HFF-Myc (cell line): ENCODE measurements at regions not wholly inside any gene's neighbourhood (a gene's known extent, or its start where the extent isn't known, plus 50 kb on each side); places are given as distances from the start of the nearest gene placed in this dataset.

Source experiments
- DNase-seq: peaks from one replicate; pipeline ENCODE4 v3.0.0-alpha.2; 2011; ENCODE audit warnings: low read depth; ENCODE audit errors: extremely low read depth
- H3K4me3 ChIP-seq: replicated peaks from 2 replicates; pipeline ENCODE4 v1.5.1; 2011; ENCODE audit warnings: low read depth, mild to moderate bottlenecking, control low read depth, low read length
- TF ChIP-seq, protein P1 (sequence below): IDR thresholded peaks from 2 replicates; pipeline ENCODE4 v1.5.1; 2012; ENCODE audit warnings: mild to moderate bottlenecking, low read depth, low read length, control low read depth; ENCODE audit errors: missing control alignments

DNA sequence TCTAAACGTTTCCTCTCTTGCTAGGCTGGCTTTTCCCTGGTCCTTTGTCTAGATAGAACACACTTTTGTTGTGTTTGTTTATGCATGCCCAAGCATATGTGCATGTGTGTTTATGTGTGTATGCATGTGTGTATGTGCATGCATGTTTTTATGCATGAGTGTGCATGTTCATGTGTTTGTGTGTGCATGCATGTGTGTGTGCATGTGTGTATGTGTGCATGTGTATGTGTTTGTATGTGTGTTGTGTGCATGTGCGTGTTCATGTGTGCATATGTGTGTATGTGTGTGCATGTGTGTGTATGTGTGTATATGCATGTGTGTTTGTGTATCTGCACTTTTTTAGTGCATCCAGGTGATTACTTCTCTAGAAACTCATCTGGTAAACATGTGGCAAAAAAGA, 558.0 kb downstream of the GALR1 start:
- no peak overlapping the region for H3K4me3 ChIP-seq
- no peak for DNase-seq
- TF ChIP-seq, protein P1, sequence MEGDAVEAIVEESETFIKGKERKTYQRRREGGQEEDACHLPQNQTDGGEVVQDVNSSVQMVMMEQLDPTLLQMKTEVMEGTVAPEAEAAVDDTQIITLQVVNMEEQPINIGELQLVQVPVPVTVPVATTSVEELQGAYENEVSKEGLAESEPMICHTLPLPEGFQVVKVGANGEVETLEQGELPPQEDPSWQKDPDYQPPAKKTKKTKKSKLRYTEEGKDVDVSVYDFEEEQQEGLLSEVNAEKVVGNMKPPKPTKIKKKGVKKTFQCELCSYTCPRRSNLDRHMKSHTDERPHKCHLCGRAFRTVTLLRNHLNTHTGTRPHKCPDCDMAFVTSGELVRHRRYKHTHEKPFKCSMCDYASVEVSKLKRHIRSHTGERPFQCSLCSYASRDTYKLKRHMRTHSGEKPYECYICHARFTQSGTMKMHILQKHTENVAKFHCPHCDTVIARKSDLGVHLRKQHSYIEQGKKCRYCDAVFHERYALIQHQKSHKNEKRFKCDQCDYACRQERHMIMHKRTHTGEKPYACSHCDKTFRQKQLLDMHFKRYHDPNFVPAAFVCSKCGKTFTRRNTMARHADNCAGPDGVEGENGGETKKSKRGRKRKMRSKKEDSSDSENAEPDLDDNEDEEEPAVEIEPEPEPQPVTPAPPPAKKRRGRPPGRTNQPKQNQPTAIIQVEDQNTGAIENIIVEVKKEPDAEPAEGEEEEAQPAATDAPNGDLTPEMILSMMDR = no peak

DNA sequence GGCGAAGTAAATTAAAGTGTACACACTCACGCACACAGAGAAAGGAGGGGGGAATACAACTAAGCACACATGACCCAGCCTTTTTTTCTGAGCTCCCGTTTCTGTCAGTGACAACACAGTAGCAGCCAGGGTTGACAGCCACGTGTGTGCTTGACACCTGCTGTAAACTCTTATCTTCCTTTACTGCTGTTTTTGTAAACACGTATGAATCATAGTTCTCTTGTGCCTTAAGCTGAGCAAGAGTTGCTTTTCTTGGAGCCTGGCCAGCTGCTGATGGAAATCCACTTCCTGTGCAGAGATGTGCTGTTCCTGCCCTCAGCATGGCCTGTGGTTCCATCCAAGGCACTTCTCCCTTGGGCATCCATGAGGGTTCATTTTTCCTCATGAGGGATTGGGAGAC, 561.9 kb downstream of the GALR1 start:
- no peak overlapping the region for H3K4me3 ChIP-seq
- TF ChIP-seq, protein P1 = no peak
- no peak for DNase-seq

DNA sequence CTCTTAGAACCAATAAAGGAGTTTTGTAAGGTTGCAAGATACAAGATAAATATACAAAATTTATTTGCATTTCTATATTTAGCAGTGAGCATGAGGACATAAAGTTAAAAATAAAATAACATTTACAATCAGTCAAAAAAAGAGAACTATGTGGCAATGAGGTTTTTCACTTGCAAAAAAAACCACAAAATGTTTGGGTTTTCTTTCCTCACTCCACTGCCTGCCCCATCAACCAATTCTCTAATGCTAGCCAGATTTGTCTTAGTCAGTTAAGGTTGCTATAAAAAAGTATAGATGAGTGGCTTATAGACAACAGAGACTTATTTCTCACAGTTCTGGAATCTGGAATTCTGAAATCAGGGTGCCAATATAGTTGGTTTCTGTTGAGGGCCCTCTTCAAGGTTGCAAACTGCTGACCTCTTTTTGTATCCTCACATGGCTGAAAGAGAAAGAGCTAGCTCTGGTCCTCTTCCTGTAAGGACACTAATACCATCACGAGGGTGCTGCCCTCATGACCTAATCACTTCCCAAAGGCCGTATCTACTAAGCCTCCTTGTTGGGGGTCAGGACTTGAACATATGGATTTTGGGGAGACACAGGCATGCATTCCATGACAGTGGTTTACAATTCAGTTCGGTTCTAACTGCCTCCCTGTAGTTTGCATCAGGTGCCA, 566.2 kb downstream of the GALR1 start:
- H3K4me3 ChIP-seq = no peak overlapping the region
- no peak for DNase-seq
- TF ChIP-seq, protein P1 = no peak

DNA sequence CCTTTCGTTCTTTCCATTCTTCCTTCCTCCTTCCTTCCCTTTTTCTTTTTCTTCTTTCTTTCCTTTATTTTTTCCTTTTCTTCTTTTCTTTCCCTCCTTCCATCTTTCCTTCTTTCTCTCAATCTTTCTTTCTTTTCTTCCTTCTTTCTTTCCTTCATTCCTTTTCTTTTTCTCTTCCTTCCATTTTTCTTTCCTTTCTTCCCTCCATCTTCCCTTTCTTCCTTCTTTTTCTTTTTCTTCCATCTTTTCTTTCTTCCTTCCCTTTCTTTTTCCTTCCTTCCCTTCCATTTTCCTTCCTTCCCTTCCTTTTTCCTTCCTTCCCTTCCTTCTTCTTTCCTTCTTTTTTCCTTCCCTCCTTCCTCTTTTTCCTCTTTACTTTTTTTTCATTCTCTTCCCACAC, 568.7 kb downstream of the GALR1 start:
- TF ChIP-seq, protein P1 = no peak
- DNase-seq = no peak
- no peak overlapping the region for H3K4me3 ChIP-seq

DNA sequence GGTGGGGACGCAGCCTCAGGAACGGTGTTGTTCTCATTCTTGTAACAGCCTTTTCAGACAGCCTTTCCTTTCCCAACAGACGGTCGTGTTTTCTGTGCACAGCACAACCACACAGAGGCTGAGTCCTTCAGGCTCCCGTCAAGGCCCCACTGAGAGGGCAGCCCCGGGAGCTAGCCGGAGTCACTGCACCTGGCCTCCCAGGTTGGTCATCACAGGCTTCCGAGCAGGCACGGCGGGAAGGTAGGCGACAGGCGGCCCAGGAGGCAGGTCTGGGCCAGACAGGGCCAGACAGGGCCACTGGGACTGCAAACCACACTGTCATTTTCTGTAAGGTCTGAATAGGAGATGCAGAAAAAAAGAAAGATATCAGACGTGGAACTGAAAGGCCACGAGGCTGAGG, 570.8 kb downstream of the GALR1 start:
- DNase-seq = no peak
- TF ChIP-seq, protein P1 = no peak
- H3K4me3 ChIP-seq = no peak overlapping the region

DNA sequence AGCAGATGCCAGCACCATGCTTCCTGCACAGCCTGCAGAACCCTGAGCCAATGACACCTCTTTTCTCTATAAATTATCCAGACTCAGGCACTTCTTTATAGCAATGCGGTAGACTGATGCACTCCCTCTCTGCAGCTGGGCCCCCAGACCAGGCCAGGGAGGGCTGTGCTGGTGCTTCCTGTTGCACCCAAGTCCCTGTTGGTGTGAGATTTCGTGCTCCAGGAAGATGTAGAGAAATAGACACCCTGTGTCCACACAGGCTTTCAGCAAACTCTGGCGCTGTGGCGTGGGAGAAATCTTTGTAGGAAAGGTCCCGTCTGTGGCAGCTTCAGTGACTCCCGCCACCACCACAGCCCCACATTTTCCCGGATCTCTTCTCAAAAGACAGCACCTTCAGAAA, 572.2 kb downstream of the GALR1 start:
- TF ChIP-seq, protein P1 = no peak
- H3K4me3 ChIP-seq = no peak overlapping the region
- DNase-seq = no peak

DNA sequence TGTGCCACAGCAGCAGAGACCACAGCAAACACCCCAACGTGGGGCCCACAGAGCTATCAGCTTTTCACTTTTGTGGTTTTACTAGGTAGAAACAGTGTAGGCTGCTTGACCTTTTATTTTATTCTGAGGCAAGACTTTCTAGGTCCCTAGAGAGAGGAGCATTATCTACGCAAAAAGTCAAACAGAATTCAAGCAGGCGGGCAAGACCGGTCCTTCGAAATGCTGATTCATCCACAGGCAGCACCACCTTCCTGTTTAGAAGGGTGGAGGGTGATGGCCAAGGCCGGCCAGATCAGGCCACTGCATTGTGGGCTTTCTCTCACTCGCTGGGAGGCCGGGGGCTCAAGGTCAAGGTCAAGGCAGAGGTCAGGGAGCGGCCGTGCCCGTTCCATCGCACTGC, 573.0 kb downstream of the GALR1 start:
- no peak overlapping the region for H3K4me3 ChIP-seq
- DNase-seq = no peak
- TF ChIP-seq, protein P1 = no peak
